GM10248 (cell line): ENCODE measurements at regions not wholly inside any gene's neighbourhood (a gene's known extent, or its start where the extent isn't known, plus 50 kb on each side); places are given as distances from the start of the nearest gene placed in this dataset.

Experiments used
- CTCF ChIA-PET: fragments of 300-600 bp; sonication (Branson Sonifier 250); formaldehyde crosslinking; extraction: SDS; loops from one replicate; lab custom pipeline; 2021; ENCODE audit warnings: antibody characterized with exemption; lab: Yijun Ruan, JAX
- POLR2A ChIA-PET: fragments of 350-650 bp; sonication (Branson Sonifier 250); formaldehyde crosslinking; extraction: SDS; loops from one replicate; lab custom pipeline; 2020; ENCODE audit warnings: antibody characterized with exemption; lab: Yijun Ruan, JAX
- DNase-seq: peaks from one replicate; pipeline ENCODE4 v3.0.0; 2012; ENCODE audit errors: extremely low spot score
- CTCF ChIP-seq: IDR thresholded peaks from 2 replicates; pipeline ENCODE4 v1.5.1; 2012; ENCODE audit warnings: mild to moderate bottlenecking, low read depth; ENCODE audit errors: extremely low read depth, missing control alignments, control extremely low read depth

- TF ChIP-seq CTCF = no peak
- ChIA-PET POLR2A (no interaction called here), CTCF (no interaction called here)
- no peak for DNase-seq
Observed at GRCh38 chr1:83543222-83543973, 455.5 kb downstream of the TTLL7 start.

- DNase-seq = no peak
- POLR2A ChIA-PET = no interaction called here
- no peak for TF ChIP-seq CTCF
- CTCF ChIA-PET = interaction anchor here (1.4 kb wide), 1 partner anchor 12 kb away, joined by 3 read pairs; no protein-coding TSS in a partner anchor
Observed at GRCh38 chr1:83531521-83532309, 467.2 kb downstream of the TTLL7 start.

DNA sequence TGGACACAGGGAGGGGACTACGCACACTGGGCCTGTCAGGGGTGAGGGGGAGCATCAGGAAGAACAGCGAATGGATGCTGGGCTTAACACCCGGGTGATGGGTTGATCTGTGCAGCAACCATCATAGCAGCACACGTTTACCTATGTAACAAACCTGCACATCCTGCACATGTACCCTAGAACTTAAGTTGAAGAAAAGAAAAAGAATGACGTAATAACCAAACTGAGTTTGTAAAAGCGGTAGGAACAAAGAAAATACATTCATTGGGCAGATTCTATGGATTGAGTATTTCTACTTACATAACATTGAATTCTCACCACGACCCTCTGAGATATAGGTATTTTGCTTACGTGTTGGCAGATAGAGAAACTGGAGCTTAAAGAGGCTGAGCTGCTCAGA lies 468.4 kb downstream of the TTLL7 start:
- no peak for DNase-seq
- no peak for TF ChIP-seq CTCF
- ChIA-PET POLR2A (no interaction called here), CTCF (no interaction called here)

DNA sequence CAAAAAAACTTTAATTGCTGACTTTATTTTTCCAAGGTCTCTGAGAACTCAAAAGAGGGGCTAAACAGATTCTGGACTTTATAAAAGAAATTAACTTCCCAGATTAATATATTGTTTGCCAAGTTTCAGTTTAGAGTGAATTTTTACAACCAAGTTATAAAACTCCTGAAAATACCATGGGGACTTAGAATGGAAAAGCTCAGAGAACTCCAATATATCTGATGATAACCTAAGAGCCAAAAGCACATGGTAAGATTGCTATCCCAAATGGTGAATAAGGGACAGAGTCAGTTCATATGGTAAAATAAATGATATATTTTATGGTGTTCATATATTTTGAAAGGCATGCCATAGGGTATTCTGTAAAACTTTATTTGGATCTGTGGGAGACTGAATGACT lies 470.9 kb downstream of the TTLL7 start:
- TF ChIP-seq CTCF = no peak
- no peak for DNase-seq
- POLR2A ChIA-PET = no interaction called here
- CTCF ChIA-PET = no interaction called here

DNA sequence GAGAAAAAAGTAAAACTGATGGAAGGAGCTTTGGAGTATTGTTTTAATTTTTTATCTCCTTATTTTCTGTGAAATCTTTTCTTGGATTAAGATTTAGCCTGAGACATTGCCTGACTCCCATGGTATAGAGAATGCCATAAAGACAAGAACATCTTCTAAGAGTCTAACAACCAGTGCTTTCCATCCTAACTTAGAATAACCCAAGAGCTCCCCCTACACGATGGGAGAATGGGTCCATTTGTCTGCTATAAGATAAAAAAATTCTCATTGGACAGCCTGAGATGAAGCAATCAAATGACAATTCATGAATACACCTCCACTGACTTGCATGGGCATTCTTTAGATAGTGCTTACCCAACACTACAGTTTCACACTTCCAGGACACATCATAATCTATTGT lies 478.1 kb downstream of the TTLL7 start:
- ChIA-PET CTCF (interaction anchor here (1.0 kb wide), 2 partner anchors 10 to 13 kb away, joined by 3 to 7 read pairs; no protein-coding TSS in a partner anchor), POLR2A (no interaction called here)
- no peak for DNase-seq
- TF ChIP-seq CTCF = no peak

GRCh38 chr1:83516369-83516768 lies 482.6 kb downstream of the TTLL7 start:
- DNase-seq = no peak
- CTCF ChIA-PET = interaction anchor here (1.3 kb wide), 1 partner anchor 10 kb away, joined by 3 read pairs; no protein-coding TSS in a partner anchor
- TF ChIP-seq CTCF = no peak
- POLR2A ChIA-PET = no interaction called here
